ENCODE measurements at regions not wholly inside any gene's neighbourhood (a gene's known extent, or its start where the extent isn't known, plus 50 kb on each side); places are given as distances from the start of the nearest gene placed in this dataset.

GRCh38 chr2:56753182-56753581 lies 569.4 kb downstream of the CCDC85A start:
- no peak overlapping the region for H3K9ac ChIP-seq (ENCODE audit: low read length)
- H2AFZ ChIP-seq (ENCODE audit: low read length): no peak overlapping the region
- H3K27ac ChIP-seq (ENCODE audit: low read length): no peak overlapping the region
- no peaks in the 10 kb centered on the region for H3K27me3 ChIP-seq (replicated peaks; ENCODE audit: insufficient read depth, low read length)
- peaks cover 10% of the 10 kb centered on the region; the same call in 1 of the 2 replicates for H3K4me1 ChIP-seq (ENCODE audit: low read length)
- no peaks in the 10 kb centered on the region for H3K36me3 ChIP-seq (replicated peaks; ENCODE audit: insufficient read depth, low read length)
- H3K4me3 ChIP-seq (ENCODE audit: low read length): no peak overlapping the region
- H3K79me2 ChIP-seq (ENCODE audit: low read length): no peaks in the 10 kb centered on the region
- TF ChIP-seq EZH2 (optimal IDR thresholded peaks at IDR 0.05; ENCODE audit: low read depth, low read length): no peak
- TF ChIP-seq, protein P1, sequence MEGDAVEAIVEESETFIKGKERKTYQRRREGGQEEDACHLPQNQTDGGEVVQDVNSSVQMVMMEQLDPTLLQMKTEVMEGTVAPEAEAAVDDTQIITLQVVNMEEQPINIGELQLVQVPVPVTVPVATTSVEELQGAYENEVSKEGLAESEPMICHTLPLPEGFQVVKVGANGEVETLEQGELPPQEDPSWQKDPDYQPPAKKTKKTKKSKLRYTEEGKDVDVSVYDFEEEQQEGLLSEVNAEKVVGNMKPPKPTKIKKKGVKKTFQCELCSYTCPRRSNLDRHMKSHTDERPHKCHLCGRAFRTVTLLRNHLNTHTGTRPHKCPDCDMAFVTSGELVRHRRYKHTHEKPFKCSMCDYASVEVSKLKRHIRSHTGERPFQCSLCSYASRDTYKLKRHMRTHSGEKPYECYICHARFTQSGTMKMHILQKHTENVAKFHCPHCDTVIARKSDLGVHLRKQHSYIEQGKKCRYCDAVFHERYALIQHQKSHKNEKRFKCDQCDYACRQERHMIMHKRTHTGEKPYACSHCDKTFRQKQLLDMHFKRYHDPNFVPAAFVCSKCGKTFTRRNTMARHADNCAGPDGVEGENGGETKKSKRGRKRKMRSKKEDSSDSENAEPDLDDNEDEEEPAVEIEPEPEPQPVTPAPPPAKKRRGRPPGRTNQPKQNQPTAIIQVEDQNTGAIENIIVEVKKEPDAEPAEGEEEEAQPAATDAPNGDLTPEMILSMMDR (IDR thresholded peaks at IDR 0.05; ENCODE audit: low read length): no peak
- TF ChIP-seq EZH2phosphoT487 (IDR thresholded peaks at IDR 0.05; ENCODE audit: low read length): no peak
- no peak overlapping the region for H3K4me2 ChIP-seq (ENCODE audit: low read depth, low read length)
- no peaks in the 10 kb centered on the region for H3K9me2 ChIP-seq (replicated peaks; ENCODE audit: insufficient read depth, low read length)
- no peaks in the 10 kb centered on the region; the same call in 1 of the 2 replicates for H3F3A ChIP-seq (ENCODE audit: insufficient read depth, low read length)
- DNase-seq: peak; percentile 49
- H4K20me1 ChIP-seq (ENCODE audit: insufficient read depth, low read length): no peaks in the 10 kb centered on the region
- H3K9me3 ChIP-seq (replicated peaks; ENCODE audit: insufficient read depth, low read length): no peaks in the 10 kb centered on the region

- Histone ChIP-seq H3K36me3 (replicated peaks; ENCODE audit: insufficient read depth, low read length) (no peaks in the 10 kb centered on the region), H4K20me1 (ENCODE audit: insufficient read depth, low read length) (no peaks in the 10 kb centered on the region), H3K79me2 (ENCODE audit: low read length) (no peaks in the 10 kb centered on the region), H3K27ac (ENCODE audit: low read length) (no peak overlapping the region; the same call in 1 of the 2 replicates), H3K9me2 (replicated peaks; ENCODE audit: insufficient read depth, low read length) (no peaks in the 10 kb centered on the region), H2AFZ (ENCODE audit: low read length) (no peak overlapping the region), H3F3A (ENCODE audit: insufficient read depth, low read length) (no peaks in the 10 kb centered on the region; the same call in 1 of the 2 replicates), H3K27me3 (replicated peaks; ENCODE audit: insufficient read depth, low read length) (no peaks in the 10 kb centered on the region), H3K4me2 (ENCODE audit: low read depth, low read length) (peak overlapping the region; percentile 21; the same call in 1 of the 2 replicates), H3K4me3 (ENCODE audit: low read length) (no peak overlapping the region), H3K9me3 (replicated peaks; ENCODE audit: insufficient read depth, low read length) (no peaks in the 10 kb centered on the region), H3K9ac (ENCODE audit: low read length) (no peak overlapping the region), H3K4me1 (ENCODE audit: low read length) (peaks cover 10% of the 10 kb centered on the region; the same call in 1 of the 2 replicates)
- TF ChIP-seq, protein P1 (IDR thresholded peaks at IDR 0.05; ENCODE audit: low read length): no peak
- TF ChIP-seq EZH2 (optimal IDR thresholded peaks at IDR 0.05; ENCODE audit: low read depth, low read length) (no peak), EZH2phosphoT487 (IDR thresholded peaks at IDR 0.05; ENCODE audit: low read length) (no peak)
- peak; percentile 74 for DNase-seq
Measured at GRCh38 chr2:56754066-56754615, 570.4 kb downstream of the CCDC85A start.

DNA sequence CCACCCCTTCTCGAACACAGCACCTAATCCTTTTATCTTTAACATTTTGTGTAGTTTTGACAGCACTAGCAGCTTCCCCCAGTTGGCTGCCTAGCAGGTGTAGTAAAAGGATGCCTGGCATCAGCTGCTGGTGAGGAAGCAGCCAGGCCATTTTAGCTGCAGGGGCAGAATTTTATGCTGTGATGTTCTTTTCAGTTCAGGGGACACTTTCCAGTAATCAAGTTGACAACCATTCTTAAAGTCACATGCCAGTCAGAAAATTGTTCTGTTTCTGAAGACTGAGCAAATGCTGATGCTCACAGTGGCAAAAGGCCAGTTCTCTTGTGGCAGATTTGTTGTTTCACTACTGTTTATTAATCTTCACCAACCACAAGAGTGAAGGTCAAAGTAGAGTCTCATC lies 570.8 kb downstream of the CCDC85A start:
- H3K79me2 ChIP-seq (ENCODE audit: low read length): no peaks in the 10 kb centered on the region

More for the DNA sequence above, 570.8 kb downstream of the CCDC85A start:
- no peak overlapping the region; the same call in 1 of the 2 replicates for H3K27ac ChIP-seq (ENCODE audit: low read length)
- H3K36me3 ChIP-seq (replicated peaks; ENCODE audit: insufficient read depth, low read length): no peaks in the 10 kb centered on the region
- H3K4me2 ChIP-seq (ENCODE audit: low read depth, low read length): peak overlapping the region; percentile 21; the same call in 1 of the 2 replicates
- no peaks in the 10 kb centered on the region for H3K9me2 ChIP-seq (replicated peaks; ENCODE audit: insufficient read depth, low read length)
- no peaks in the 10 kb centered on the region for H3K27me3 ChIP-seq (replicated peaks; ENCODE audit: insufficient read depth, low read length)
- peaks cover 10% of the 10 kb centered on the region; the same call in 1 of the 2 replicates for H3K4me1 ChIP-seq (ENCODE audit: low read length)
- no peak overlapping the region for H3K9ac ChIP-seq (ENCODE audit: low read length)
- no peaks in the 10 kb centered on the region; the same call in 1 of the 2 replicates for H3F3A ChIP-seq (ENCODE audit: insufficient read depth, low read length)
- H3K4me3 ChIP-seq (ENCODE audit: low read length): no peak overlapping the region
- no peaks in the 10 kb centered on the region for H4K20me1 ChIP-seq (ENCODE audit: insufficient read depth, low read length)
- no peak overlapping the region for H2AFZ ChIP-seq (ENCODE audit: low read length)
- no peaks in the 10 kb centered on the region for H3K9me3 ChIP-seq (replicated peaks; ENCODE audit: insufficient read depth, low read length)
- peak; percentile 73 for DNase-seq
- TF ChIP-seq EZH2 (optimal IDR thresholded peaks at IDR 0.05; ENCODE audit: low read depth, low read length) (no peak), EZH2phosphoT487 (IDR thresholded peaks at IDR 0.05; ENCODE audit: low read length) (no peak)
- TF ChIP-seq, protein P1 (IDR thresholded peaks at IDR 0.05; ENCODE audit: low read length): no peak
